ENCODE measurements at regions not wholly inside any gene's neighbourhood (a gene's known extent, or its start where the extent isn't known, plus 50 kb on each side); places are given as distances from the start of the nearest gene placed in this dataset.

GRCh38 chrX:79568309-79568708, 201.2 kb upstream of the ITM2A start:
- TF ChIP-seq CTCF (conservative IDR thresholded peaks at IDR 0.05; ENCODE audit: low read depth, low read length): no peak
- TF ChIP-seq EZH2 (IDR thresholded peaks at IDR 0.05; ENCODE audit: borderline replicate concordance, low read depth, low read length, poor library complexity, severe bottlenecking): no peak
